ENCODE measurements at regions not wholly inside any gene's neighbourhood (a gene's known extent, or its start where the extent isn't known, plus 50 kb on each side); places are given as distances from the start of the nearest gene placed in this dataset.

DNA sequence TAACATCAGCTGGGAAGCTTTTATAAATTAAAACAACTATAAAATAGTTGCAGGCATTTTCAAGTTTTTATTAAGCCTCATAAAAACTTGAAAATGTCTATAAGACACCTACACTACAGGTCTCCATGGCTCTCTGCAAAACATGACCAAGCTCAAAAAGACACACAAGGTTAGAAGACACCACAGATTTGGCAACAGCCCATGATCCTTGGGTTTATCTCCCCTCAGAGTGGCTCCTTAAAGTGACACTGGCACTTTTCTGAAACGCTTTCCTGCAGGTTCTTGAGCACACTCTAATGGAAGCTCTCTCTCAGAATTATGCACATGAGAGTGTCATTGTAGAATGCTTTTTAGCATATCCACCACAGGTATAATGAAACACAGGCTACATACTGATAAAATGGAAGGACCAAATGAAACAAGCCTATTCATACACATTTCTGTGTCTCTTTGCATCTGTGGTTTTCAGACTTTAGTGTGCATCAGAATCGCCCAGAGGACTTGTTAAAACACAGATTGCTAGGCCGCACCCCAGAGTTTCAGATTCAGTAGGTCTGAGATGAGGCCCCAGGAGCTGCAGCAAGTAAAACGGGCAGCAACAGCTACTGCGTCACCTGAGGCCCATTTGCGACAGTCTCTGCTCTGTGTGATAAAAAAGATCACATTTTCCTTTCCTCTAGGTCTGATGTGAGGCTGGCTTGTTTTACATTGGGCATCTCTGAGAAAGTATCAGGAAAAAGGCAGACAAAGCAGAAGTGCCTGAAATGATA lies 75.0 kb upstream of the WSB1 start:
- H3K4me1 ChIP-seq (ENCODE audit: control insufficient read depth in 4 of 4, insufficient read depth in 4 of 4, low read length in 3 of 4), result no peaks in the 10 kb centered on the region
- peaks cover 0 to 7% (median under 1%) of the 10 kb centered on the region in 4 donors for H3K9me3 ChIP-seq (ENCODE audit: control insufficient read depth in 4 of 4, low read length in 3 of 4)
- no peak overlapping the region for H3K27ac ChIP-seq (ENCODE audit: low read depth in 1 of 2, low read length in 2 of 2)
- H3K4me3 ChIP-seq (ENCODE audit: low read depth in 1 of 3, low read length in 3 of 3), result no peak overlapping the region
- WGBS, result 88% methylated on average over 6 of the region's 6 CpGs
- H3K9ac ChIP-seq (ENCODE audit: low read depth in 1 of 2, low read length in 2 of 2), result no peak overlapping the region
- H3K27me3 ChIP-seq (ENCODE audit: control insufficient read depth in 4 of 4, insufficient read depth in 4 of 4, low read length in 3 of 4), result no peaks in the 10 kb centered on the region
- TF ChIP-seq FOXA2 (IDR thresholded peaks at IDR 0.05), result no peak
- TF ChIP-seq JUND (IDR thresholded peaks at IDR 0.05), result no peak
- no peak for TF ChIP-seq REST (IDR thresholded peaks at IDR 0.05)
- TF ChIP-seq NR2F2 (IDR thresholded peaks at IDR 0.05), result no peak
- no peak for TF ChIP-seq GABPA (IDR thresholded peaks at IDR 0.05 in 1 of 2, conservative IDR thresholded peaks at IDR 0.05 in 1 of 2)
- no peak for TF ChIP-seq CTCF (IDR thresholded peaks at IDR 0.05; ENCODE audit: low read depth, low read length, missing input control)
- no peak for TF ChIP-seq FOXA1 (IDR thresholded peaks at IDR 0.05)
- TF ChIP-seq RXRA (IDR thresholded peaks at IDR 0.05), result no peak
- TF ChIP-seq, protein P1, sequence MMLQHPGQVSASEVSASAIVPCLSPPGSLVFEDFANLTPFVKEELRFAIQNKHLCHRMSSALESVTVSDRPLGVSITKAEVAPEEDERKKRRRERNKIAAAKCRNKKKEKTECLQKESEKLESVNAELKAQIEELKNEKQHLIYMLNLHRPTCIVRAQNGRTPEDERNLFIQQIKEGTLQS (IDR thresholded peaks at IDR 0.05), result no peak
- TF ChIP-seq MAX (IDR thresholded peaks at IDR 0.05), result no peak
- TF ChIP-seq, protein P2, sequence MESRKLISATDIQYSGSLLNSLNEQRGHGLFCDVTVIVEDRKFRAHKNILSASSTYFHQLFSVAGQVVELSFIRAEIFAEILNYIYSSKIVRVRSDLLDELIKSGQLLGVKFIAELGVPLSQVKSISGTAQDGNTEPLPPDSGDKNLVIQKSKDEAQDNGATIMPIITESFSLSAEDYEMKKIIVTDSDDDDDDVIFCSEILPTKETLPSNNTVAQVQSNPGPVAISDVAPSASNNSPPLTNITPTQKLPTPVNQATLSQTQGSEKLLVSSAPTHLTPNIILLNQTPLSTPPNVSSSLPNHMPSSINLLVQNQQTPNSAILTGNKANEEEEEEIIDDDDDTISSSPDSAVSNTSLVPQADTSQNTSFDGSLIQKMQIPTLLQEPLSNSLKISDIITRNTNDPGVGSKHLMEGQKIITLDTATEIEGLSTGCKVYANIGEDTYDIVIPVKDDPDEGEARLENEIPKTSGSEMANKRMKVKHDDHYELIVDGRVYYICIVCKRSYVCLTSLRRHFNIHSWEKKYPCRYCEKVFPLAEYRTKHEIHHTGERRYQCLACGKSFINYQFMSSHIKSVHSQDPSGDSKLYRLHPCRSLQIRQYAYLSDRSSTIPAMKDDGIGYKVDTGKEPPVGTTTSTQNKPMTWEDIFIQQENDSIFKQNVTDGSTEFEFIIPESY (IDR thresholded peaks at IDR 0.05), result no peak
- TF ChIP-seq HNF4A (conservative IDR thresholded peaks at IDR 0.05), result no peak
- no peak for TF ChIP-seq TAF1 (conservative IDR thresholded peaks at IDR 0.05)
- TF ChIP-seq YY1 (IDR thresholded peaks at IDR 0.05), result no peak
- no peak for TF ChIP-seq RAD21 (IDR thresholded peaks at IDR 0.05)
- no peaks in the 10 kb centered on the region for H3K36me3 ChIP-seq (ENCODE audit: control insufficient read depth in 4 of 4, insufficient read depth in 3 of 4, low read depth in 1 of 4, low read length in 3 of 4)
- DNase-seq (ENCODE audit: low spot score), result no peak

All from liver (tissue), 8 donors.